ENCODE measurements at regions not wholly inside any gene's neighbourhood (a gene's known extent, or its start where the extent isn't known, plus 50 kb on each side); places are given as distances from the start of the nearest gene placed in this dataset.
A peak's percentile ranks its signal among the peaks of the same experiment; 100 is the strongest.
"Not testable (repeated sequence)": the region's sequence is repeated elsewhere in the genome, so short reads cannot be mapped to it uniquely, and the experiment has no call there.

GRCh38 chr11:115610908-115611307 is 106.7 kb upstream of the CADM1 start:
- no peaks in the 10 kb centered on the region for H3K4me1 Mint-ChIP-seq
- no peak overlapping the region for H3K27ac Mint-ChIP-seq
- H3K27me3 Mint-ChIP-seq, result peaks cover 7% of the 10 kb centered on the region
- H3K9me3 Mint-ChIP-seq, result peaks cover 0 to 3% (median 0%) of the 10 kb centered on the region in 3 donors
- H3K4me3 Mint-ChIP-seq, result no peak overlapping the region
- no peaks in the 10 kb centered on the region for H3K36me3 Mint-ChIP-seq

- not testable (repeated sequence) for H3K27ac Mint-ChIP-seq, H3K9me3 Mint-ChIP-seq, H3K4me1 Mint-ChIP-seq
Measured at GRCh38 chr11:115610234-115610633, 106.0 kb upstream of the CADM1 start.

DNA sequence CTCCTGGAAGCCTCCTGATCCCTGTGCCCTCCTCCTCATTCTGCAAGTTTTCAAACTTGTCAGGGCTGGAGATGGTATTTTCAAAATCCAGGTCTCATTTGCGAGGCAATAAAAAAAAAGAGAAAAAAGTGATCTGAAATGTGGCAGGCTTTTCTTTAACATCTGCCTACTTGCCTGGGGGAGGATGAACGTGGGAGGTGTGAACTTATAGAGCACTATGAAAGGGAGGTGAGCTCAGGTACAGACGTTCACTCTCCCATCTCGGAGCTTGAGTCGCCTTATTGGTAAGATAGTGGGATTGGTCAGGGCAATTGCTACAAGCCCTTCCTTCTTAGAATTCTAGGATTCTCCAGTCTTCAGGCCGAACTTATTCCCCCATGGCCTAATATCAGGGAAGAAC is 104.8 kb upstream of the CADM1 start:
- Mint-ChIP-seq H3K27me3 (peaks cover 10% of the 10 kb centered on the region), H3K9me3 (peaks cover 0 to 1% (median 0%) of the 10 kb centered on the region in 3 donors), H3K4me3 (no peak overlapping the region), H3K4me1 (no peaks in the 10 kb centered on the region), H3K36me3 (no peaks in the 10 kb centered on the region), H3K27ac (no peak overlapping the region)

More at GRCh38 chr11:115610234-115610633, 106.0 kb upstream of the CADM1 start:
- H3K36me3 Mint-ChIP-seq, H3K4me3 Mint-ChIP-seq, H3K27me3 Mint-ChIP-seq: not testable (repeated sequence)

DNA sequence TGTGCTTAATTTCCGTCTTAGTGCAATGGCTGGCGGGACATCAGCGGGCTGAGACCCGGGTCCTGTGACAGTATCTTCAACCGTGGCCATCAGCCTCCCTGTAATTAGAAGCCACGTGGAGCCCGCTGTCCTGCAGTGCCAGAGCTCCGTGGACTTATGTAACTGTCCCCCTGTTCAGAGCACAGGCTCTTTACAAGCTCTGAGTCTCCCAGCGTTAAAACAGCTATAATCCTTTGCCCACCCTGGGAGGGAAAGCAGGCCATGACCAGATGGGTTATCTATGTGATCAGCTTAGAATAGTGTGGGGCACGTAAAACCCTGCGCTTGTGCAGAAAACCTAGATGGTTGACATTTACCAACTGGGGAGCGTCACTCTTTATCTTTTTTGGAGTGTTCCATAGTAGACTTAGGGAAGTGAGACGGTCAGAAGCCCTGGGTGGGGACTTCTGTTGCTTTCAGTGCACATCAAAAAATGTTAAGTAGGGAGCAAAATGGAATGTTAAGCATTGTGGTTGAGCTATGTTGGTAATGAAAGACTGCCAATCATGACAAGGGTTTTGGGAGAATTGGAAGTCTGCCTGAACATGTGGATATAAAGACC is 103.5 kb upstream of the CADM1 start:
- H3K27ac Mint-ChIP-seq, result peak overlapping the region in 1 of 3 donors; percentile 44
- no peaks in the 10 kb centered on the region for H3K36me3 Mint-ChIP-seq
- H3K27me3 Mint-ChIP-seq, result peaks cover 10% of the 10 kb centered on the region
- no peak overlapping the region for H3K4me3 Mint-ChIP-seq
- H3K4me1 Mint-ChIP-seq, result no peaks in the 10 kb centered on the region
- H3K9me3 Mint-ChIP-seq, result peaks cover 0 to 1% (median 0%) of the 10 kb centered on the region in 3 donors

- H3K36me3 Mint-ChIP-seq, result no peaks in the 10 kb centered on the region
- H3K9me3 Mint-ChIP-seq, result peaks cover 0 to 1% (median 0%) of the 10 kb centered on the region in 3 donors
- no peak overlapping the region for H3K27ac Mint-ChIP-seq
- peak overlapping the region in 1 of 4 donors; percentile 32 for H3K4me3 Mint-ChIP-seq
- H3K27me3 Mint-ChIP-seq, result peaks cover 10% of the 10 kb centered on the region
- H3K4me1 Mint-ChIP-seq, result no peaks in the 10 kb centered on the region
Measured at GRCh38 chr11:115606498-115607220, 102.4 kb upstream of the CADM1 start.

DNA sequence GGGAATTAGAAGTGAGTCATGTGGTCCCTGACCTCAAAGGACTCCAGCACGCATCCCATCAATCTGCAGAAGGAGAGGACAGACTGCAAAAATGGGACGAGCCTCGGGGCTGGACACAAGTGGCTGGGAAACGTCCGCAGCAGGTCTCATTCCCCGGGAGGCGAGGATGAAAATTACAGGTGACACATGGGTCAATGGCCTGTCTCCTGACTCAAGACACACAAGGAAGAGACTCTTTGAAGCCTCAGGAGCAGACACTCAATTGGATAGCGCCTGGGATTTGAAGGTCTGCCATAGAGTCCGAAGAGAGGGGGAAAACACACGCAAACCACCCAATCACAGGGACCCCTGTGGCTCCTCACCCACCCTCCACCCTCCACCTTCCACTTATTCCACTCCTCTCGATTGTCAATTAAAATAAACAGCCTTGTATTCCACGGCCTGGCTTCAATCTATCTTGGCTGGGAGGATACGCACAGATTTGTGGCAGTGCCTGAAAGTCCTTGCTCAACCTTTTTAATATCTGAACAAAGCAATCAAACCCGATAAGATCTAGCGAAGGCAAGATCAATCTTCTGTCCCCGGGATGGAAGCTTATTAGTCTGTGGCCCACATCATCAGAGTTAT is 101.8 kb upstream of the CADM1 start:
- peaks cover 0 to 1% (median 0%) of the 10 kb centered on the region in 3 donors for H3K4me1 Mint-ChIP-seq
- H3K36me3 Mint-ChIP-seq, result no peaks in the 10 kb centered on the region
- H3K27ac Mint-ChIP-seq, result no peak overlapping the region
- H3K4me3 Mint-ChIP-seq, result no peak overlapping the region
- H3K9me3 Mint-ChIP-seq, result no peaks in the 10 kb centered on the region
- peaks cover 8% of the 10 kb centered on the region for H3K27me3 Mint-ChIP-seq

DNA sequence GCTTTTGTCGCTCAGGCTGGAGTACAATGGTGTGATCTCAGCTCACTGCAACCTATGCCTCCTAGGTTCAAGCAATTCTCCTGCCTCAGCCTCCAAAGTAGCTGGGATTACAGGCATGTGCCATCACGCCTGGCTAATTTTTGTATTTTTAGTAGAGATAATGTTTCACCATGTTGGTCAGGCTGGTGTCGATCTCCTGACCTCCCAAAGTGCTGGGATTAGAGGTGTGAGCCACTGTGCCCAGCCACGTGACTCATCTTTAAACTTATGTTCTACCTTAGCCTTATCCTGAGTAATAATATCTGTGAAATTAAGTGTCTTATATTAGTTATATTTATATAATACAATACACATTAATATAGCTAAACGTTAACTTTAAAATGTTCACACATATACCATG is 101.2 kb upstream of the CADM1 start:
- not testable (repeated sequence) for H3K27me3 Mint-ChIP-seq, H3K36me3 Mint-ChIP-seq, H3K4me1 Mint-ChIP-seq, H3K9me3 Mint-ChIP-seq, H3K4me3 Mint-ChIP-seq, H3K27ac Mint-ChIP-seq

GRCh38 chr11:115599125-115599524 is 94.9 kb upstream of the CADM1 start:
- Mint-ChIP-seq H3K27ac (no peak overlapping the region), H3K9me3 (no peaks in the 10 kb centered on the region), H3K27me3 (peaks cover 2% of the 10 kb centered on the region), H3K4me1 (peaks cover 0 to 4% (median 0%) of the 10 kb centered on the region in 3 donors), H3K36me3 (no peaks in the 10 kb centered on the region), H3K4me3 (no peak overlapping the region)

DNA sequence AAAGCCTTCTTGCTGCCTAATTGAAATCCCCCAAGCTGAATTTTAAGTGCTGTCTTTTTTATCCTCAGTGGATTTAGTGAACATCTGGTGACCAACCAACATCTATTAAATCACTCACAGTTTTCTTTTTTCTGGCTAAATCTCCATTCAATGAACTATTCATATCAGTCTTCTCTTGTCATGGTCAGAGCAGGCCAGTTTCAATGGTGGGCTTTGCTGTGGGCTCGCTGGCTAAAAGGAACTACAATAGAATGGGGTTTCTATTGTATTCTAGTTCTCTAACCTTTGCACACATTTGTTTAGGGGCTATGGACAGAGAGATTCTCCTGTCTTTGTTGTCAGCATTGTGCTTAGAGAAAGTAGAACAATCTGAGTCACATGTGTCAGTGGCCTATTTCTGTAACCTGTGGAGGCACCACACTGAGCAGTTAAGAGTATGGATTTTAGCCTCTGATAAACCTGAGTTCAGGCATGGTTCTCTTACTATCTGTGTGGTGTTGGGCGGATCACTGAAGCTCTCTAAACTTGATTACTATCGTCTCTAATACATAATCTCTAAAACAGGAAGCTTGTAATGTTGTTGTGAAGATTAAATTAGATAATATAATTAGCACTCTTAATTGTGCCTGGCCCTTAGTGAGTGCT is 94.2 kb upstream of the CADM1 start:
- peaks cover 2% of the 10 kb centered on the region for H3K27me3 Mint-ChIP-seq
- no peaks in the 10 kb centered on the region for H3K9me3 Mint-ChIP-seq
- no peak overlapping the region for H3K4me3 Mint-ChIP-seq
- no peaks in the 10 kb centered on the region for H3K36me3 Mint-ChIP-seq
- H3K27ac Mint-ChIP-seq, result no peak overlapping the region
- peaks cover 0 to 4% (median 0%) of the 10 kb centered on the region in 3 donors for H3K4me1 Mint-ChIP-seq

DNA sequence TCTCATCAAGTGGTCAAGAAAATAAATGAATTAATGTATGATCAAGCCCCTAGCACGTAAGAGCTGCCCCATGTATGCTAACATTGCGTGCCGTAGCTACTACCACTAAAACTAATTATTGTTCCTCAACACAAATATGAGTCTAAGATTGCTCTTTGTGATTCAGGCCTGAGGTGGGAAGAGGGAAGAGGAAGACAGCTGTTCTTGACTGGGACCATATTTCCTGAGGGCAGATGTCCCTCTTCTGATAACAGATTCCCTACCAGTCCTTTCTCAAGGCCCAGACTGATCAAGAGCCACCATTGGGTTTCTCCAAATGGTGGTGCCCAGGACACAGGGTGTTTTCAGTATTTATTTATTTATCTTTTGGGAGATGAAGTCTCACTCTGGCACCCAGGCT is 87.2 kb upstream of the CADM1 start:
- Mint-ChIP-seq H3K4me3 (peak overlapping the region in 1 of 4 donors; percentile 3), H3K27ac (no peak overlapping the region), H3K36me3 (no peaks in the 10 kb centered on the region), H3K27me3 (no peaks in the 10 kb centered on the region), H3K9me3 (peaks cover 0 to 9% (median 3%) of the 10 kb centered on the region in 3 donors), H3K4me1 (no peaks in the 10 kb centered on the region)

- no peak overlapping the region for H3K4me3 Mint-ChIP-seq
- H3K4me1 Mint-ChIP-seq, result no peaks in the 10 kb centered on the region
- H3K9me3 Mint-ChIP-seq, result peaks cover 0 to 9% (median 3%) of the 10 kb centered on the region in 3 donors
- H3K27me3 Mint-ChIP-seq, result no peaks in the 10 kb centered on the region
- no peaks in the 10 kb centered on the region for H3K36me3 Mint-ChIP-seq
- no peak overlapping the region for H3K27ac Mint-ChIP-seq
Measured at GRCh38 chr11:115590254-115590653, 86.0 kb upstream of the CADM1 start.

- Mint-ChIP-seq H3K27ac (no peak overlapping the region), H3K4me3 (no peak overlapping the region), H3K36me3 (no peaks in the 10 kb centered on the region), H3K9me3 (peaks cover 0 to 9% (median 3%) of the 10 kb centered on the region in 3 donors), H3K4me1 (no peaks in the 10 kb centered on the region), H3K27me3 (no peaks in the 10 kb centered on the region)
Measured at GRCh38 chr11:115587718-115588342, 83.6 kb upstream of the CADM1 start.

- Mint-ChIP-seq H3K4me1 (no peaks in the 10 kb centered on the region), H3K4me3 (no peak overlapping the region), H3K9me3 (peaks cover 0 to 9% (median 3%) of the 10 kb centered on the region in 3 donors), H3K27me3 (peaks cover 1% of the 10 kb centered on the region), H3K36me3 (no peaks in the 10 kb centered on the region), H3K27ac (no peak overlapping the region)
Measured at GRCh38 chr11:115585361-115586024, 81.3 kb upstream of the CADM1 start.

GRCh38 chr11:115581871-115582639 is 77.8 kb upstream of the CADM1 start:
- H3K9me3 Mint-ChIP-seq, result no peaks in the 10 kb centered on the region

More at GRCh38 chr11:115581871-115582639, 77.8 kb upstream of the CADM1 start:
- Mint-ChIP-seq H3K4me1 (no peaks in the 10 kb centered on the region), H3K4me3 (no peak overlapping the region), H3K27ac (no peak overlapping the region), H3K27me3 (peaks cover 1% of the 10 kb centered on the region), H3K36me3 (no peaks in the 10 kb centered on the region)

All from IgD-negative memory B cell (primary cell).